ENCODE measurements at regions not wholly inside any gene's neighbourhood (a gene's known extent, or its start where the extent isn't known, plus 50 kb on each side); places are given as distances from the start of the nearest gene placed in this dataset.

- TF ChIP-seq CTCF (conservative IDR thresholded peaks at IDR 0.05 in 1 of 2, IDR thresholded peaks at IDR 0.05 in 1 of 2; ENCODE audit: low read depth in 1 of 2, low read length in 2 of 2) (no peak), EZH2 (IDR thresholded peaks at IDR 0.05; ENCODE audit: low read length, missing control alignments) (no peak)
Measured at GRCh38 chr14:100667656-100668055, 59.0 kb upstream of the DLK1 start.
